PFSK-1 (cell line): ENCODE measurements at regions not wholly inside any gene's neighbourhood (a gene's known extent, or its start where the extent isn't known, plus 50 kb on each side); places are given as distances from the start of the nearest gene placed in this dataset.

Experiments
- FOXP2 ChIP-seq: optimal IDR thresholded peaks from 2 replicates; pipeline ENCODE3; 2011; ENCODE audit warnings: borderline replicate concordance, control low read depth, inconsistent platforms; ENCODE audit not compliant: insufficient read depth; ENCODE audit errors: extremely low read length, extremely low read depth
- POLR2AphosphoS5 ChIP-seq: IDR thresholded peaks from 2 replicates; pipeline ENCODE4 v1.6.1; 2012; ENCODE audit warnings: low read depth, mild to moderate bottlenecking, control low read depth, low read length, moderate library complexity
- SIN3A ChIP-seq: IDR thresholded peaks from 2 replicates; pipeline ENCODE4 v1.6.1; 2012; ENCODE audit warnings: mild to moderate bottlenecking, low read length, moderate library complexity, borderline replicate concordance; ENCODE audit not compliant: insufficient read depth
- TAF1 ChIP-seq: IDR thresholded peaks from 2 replicates; pipeline ENCODE4 v1.6.1; 2012; ENCODE audit warnings: low read length, control low read depth, borderline replicate concordance; ENCODE audit not compliant: insufficient read depth
- TF ChIP-seq, protein P1 (sequence below), 2 experiments: IDR thresholded peaks; 2 replicates each; pipeline versions ENCODE4 v1.6.1 to v1.8.0; 2011 to 2012; ENCODE audit warnings: low read depth in 2 of 2, low read length in 2 of 2, control low read depth in 1 of 2, inconsistent platforms in 1 of 2, mild to moderate bottlenecking in 1 of 2, moderate library complexity in 1 of 2; ENCODE audit not compliant: insufficient read depth in 1 of 2

DNA sequence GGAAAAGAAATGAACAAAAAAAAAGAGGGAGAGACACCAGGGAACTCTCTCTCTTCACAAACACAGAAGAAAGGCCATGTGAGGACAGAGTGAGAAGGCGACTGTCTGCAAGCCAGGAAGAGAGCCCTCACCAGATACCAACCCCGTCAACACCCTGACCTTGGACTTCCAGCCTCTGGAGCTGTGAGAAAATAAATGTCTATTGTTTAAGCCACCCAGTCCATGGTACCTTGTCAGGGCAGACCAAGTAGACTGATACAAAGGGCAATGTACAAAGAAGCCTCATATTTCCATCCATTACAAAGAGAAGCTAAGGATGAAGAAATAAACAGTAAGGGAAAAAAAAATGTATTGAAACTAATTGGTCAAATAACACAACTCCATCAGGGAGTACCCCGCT is 146.6 kb downstream of the ZNF281 start:
- TF ChIP-seq TAF1 (no peak), SIN3A (no peak), POLR2AphosphoS5 (no peak), FOXP2 (no peak)
- TF ChIP-seq, protein P1, sequence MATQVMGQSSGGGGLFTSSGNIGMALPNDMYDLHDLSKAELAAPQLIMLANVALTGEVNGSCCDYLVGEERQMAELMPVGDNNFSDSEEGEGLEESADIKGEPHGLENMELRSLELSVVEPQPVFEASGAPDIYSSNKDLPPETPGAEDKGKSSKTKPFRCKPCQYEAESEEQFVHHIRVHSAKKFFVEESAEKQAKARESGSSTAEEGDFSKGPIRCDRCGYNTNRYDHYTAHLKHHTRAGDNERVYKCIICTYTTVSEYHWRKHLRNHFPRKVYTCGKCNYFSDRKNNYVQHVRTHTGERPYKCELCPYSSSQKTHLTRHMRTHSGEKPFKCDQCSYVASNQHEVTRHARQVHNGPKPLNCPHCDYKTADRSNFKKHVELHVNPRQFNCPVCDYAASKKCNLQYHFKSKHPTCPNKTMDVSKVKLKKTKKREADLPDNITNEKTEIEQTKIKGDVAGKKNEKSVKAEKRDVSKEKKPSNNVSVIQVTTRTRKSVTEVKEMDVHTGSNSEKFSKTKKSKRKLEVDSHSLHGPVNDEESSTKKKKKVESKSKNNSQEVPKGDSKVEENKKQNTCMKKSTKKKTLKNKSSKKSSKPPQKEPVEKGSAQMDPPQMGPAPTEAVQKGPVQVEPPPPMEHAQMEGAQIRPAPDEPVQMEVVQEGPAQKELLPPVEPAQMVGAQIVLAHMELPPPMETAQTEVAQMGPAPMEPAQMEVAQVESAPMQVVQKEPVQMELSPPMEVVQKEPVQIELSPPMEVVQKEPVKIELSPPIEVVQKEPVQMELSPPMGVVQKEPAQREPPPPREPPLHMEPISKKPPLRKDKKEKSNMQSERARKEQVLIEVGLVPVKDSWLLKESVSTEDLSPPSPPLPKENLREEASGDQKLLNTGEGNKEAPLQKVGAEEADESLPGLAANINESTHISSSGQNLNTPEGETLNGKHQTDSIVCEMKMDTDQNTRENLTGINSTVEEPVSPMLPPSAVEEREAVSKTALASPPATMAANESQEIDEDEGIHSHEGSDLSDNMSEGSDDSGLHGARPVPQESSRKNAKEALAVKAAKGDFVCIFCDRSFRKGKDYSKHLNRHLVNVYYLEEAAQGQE (IDR thresholded peaks at IDR 0.05; ENCODE audit: insufficient read depth in 1 of 2, low read depth in 2 of 2, low read length in 2 of 2), result no peak

DNA sequence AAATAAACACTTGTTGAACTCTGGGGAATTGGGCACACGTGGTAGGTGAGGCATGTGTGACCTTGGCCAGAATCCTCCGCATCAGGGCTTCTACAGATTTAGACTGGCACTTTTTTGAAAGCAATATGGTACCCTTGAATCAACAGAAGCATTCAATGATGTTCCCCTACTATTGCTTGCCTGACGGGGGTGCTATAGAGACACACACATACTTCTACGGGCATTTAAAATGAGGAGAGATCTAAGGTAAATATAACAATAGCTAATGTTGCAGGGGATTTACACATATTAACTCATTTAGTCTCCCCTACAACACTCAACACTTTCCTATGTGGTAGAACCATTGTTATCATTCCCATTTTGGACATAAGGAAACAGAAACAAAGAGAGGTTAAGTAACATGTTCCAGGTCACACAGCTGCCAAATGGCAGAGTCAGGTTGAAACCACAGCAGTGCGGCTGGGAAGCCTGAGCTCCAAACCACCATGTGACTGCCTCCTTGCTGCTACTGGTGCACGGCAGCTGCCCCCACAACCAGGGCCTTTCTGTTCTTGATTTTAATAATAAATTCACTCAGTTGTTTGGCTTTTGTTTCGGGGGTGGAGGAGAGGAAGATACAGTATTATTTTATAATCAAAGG is 147.4 kb downstream of the ZNF281 start:
- TF ChIP-seq TAF1 (no peak), FOXP2 (no peak), SIN3A (no peak), POLR2AphosphoS5 (no peak)
- TF ChIP-seq, protein P1 (IDR thresholded peaks at IDR 0.05; ENCODE audit: insufficient read depth in 1 of 2, low read depth in 2 of 2, low read length in 2 of 2), result no peak

DNA sequence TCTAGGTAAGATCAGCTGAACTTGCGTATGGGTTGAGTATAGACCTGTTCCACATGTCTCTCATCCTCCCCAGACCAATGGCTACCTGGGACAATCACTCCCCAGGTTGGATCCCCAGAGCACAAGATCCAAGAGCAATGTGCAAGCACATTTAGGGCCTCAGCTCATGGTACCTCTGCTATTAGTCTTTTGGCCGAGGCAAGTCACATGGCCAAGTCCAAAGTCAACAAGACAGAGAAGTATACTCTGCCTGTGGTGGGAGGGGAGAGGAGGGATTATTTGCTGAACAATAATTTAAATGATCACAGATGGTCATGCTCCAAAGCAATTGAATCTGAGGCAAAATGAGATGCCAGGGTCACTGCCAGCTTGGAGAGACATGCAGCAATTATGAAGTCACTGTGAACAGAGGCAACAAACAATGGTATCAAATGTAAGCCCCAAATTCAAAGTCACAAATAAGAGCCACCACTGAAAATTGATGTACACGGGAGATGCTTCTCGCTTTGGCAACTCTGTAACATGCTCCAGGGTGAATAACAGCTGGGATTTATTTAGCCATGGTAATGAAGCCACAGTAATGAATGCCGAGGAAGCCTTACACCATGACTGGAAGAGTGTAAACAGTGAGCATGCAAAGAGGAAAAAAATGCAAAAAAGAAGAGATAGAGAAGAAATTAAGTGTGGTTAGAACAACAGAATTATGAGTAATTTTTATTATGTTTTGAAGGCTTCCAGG is 149.1 kb downstream of the ZNF281 start:
- TF ChIP-seq POLR2AphosphoS5 (no peak), FOXP2 (no peak), TAF1 (no peak), SIN3A (no peak)
- TF ChIP-seq, protein P1 (IDR thresholded peaks at IDR 0.05; ENCODE audit: insufficient read depth in 1 of 2, low read depth in 2 of 2, low read length in 2 of 2), result no peak

DNA sequence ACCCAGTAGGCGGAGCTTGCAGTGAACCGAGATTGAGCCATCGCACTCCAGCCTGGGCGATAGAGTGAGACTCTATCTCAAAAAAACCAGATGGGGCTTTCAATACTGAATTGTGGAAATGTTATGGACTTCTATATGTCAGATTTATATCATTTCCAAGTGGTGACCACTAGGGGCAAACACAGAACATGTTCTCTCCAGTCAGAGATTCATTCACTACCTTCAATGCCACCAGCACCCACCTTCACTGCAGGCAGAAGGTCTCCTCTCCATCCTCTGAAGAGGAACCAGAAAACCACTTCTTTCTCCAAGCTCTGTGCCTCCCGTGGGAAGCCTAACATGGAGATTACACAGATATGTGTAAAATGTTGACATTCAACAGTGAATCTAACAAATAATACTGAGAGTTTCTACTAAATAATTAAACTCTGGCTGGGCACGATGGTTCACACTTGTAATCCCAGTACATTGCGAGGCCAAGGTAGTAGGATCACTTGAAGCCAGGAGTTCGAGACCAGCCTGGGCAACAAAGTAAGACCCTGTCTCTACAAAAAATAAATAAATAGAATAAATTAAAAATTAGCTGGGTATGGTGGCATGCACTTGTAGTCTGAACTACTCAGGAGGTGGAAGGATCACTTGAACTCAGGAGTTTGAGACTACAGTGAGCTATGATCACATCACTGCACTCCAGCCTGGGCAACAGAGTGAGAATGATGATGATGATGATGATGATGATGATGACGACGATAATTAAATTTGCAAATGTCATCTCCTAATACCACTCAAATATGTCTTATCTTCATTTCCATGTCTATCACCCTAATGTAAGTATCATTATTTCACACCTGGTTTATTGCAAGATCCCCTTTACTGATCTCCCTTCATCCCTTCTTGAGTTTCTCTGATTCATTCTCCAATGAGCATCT is 151.1 kb downstream of the ZNF281 start:
- TF ChIP-seq, protein P1 (IDR thresholded peaks at IDR 0.05; ENCODE audit: insufficient read depth in 1 of 2, low read depth in 2 of 2, low read length in 2 of 2), result no peak
- no peak for TF ChIP-seq POLR2AphosphoS5
- no peak for TF ChIP-seq SIN3A
- TF ChIP-seq FOXP2, result no peak
- no peak for TF ChIP-seq TAF1
